ENCODE measurements at regions not wholly inside any gene's neighbourhood (a gene's known extent, or its start where the extent isn't known, plus 50 kb on each side); places are given as distances from the start of the nearest gene placed in this dataset.

DNA sequence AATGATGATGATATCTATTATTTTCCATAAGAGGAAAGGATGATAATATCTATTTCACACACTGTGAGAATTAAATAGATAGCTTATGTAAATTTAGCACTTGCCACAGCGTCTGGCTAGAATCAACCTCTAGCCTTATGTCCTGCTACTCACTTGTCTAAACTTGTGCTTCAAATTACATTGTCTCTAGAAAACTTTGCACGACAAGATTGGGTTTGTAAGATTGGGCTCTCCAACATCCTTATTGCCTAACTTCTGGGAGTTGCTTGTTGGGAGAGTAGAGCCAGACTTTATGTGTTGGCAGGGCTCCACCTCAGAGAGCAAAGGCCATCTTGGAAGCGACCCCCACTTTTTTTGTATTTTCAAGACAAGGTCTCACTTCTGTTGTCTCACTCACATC, 50.0 kb upstream of the POGK start (continued):
- TF ChIP-seq, protein P1, sequence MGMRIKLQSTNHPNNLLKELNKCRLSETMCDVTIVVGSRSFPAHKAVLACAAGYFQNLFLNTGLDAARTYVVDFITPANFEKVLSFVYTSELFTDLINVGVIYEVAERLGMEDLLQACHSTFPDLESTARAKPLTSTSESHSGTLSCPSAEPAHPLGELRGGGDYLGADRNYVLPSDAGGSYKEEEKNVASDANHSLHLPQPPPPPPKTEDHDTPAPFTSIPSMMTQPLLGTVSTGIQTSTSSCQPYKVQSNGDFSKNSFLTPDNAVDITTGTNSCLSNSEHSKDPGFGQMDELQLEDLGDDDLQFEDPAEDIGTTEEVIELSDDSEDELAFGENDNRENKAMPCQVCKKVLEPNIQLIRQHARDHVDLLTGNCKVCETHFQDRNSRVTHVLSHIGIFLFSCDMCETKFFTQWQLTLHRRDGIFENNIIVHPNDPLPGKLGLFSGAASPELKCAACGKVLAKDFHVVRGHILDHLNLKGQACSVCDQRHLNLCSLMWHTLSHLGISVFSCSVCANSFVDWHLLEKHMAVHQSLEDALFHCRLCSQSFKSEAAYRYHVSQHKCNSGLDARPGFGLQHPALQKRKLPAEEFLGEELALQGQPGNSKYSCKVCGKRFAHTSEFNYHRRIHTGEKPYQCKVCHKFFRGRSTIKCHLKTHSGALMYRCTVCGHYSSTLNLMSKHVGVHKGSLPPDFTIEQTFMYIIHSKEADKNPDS (CRISPR knock-in tag; IDR thresholded peaks at IDR 0.05) = no peak

Measured in HepG2 (cell line).